CD4-positive, alpha-beta T cell treated with Interleukin-4 for 4 hours (primary cell): ENCODE measurements at regions not wholly inside any gene's neighbourhood (a gene's known extent, or its start where the extent isn't known, plus 50 kb on each side); places are given as distances from the start of the nearest gene placed in this dataset.
"Not testable (repeated sequence)": the region's sequence is repeated elsewhere in the genome, so short reads cannot be mapped to it uniquely, and the experiment has no call there.

Experiments
- DNase-seq: peaks from one replicate; pipeline ENCODE4 v3.0.0-alpha.2; 2020

- DNase-seq: no peak
Measured at GRCh38 chr1:47688461-47689296, 250.8 kb downstream of the FOXD2 start.

GRCh38 chr1:47689894-47690293, 252.1 kb downstream of the FOXD2 start:
- no peak for DNase-seq

- no peak for DNase-seq
Measured at GRCh38 chr1:47690341-47691250, 252.8 kb downstream of the FOXD2 start.

DNA sequence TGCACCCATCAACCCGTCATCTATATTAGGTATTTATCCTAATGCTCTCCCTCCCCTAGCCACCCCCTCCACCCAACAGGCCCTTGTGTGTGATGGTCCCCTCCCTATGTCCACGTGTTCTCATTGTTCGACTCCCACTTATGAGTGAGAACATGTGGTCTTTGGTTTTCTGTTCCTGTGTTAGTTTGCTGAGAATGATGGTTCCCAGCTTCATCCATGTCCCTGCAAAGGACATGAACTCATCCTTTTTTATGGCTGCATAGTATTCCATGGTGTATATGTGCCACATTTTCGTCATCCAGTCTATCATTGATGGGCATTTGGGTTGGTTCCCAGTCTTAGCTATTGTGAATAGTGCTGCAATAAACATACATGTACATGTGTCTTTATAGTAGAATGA, 253.4 kb downstream of the FOXD2 start:
- not testable (repeated sequence) for DNase-seq

- DNase-seq: no peak
Measured at GRCh38 chr1:47692196-47692595, 254.4 kb downstream of the FOXD2 start.

DNA sequence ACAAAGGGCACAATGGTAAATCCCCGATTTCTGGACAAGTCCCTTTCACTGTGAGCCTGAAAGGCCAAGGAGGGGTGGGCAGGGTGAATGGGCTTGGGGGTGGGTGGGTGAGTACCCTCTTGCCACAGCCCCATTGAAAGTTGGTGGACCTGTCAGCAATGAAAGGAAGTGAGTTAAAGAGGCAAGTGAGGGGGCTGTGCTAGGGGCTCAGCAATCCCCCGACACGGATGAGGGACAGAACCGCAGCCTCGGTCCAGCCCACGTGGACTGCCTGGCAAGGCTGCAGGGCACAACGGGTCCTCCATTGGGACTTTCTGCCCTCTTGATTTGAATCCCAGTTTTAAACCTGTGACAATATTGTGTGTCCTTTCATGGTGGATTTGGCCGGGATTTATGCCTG, 255.3 kb downstream of the FOXD2 start:
- DNase-seq: no peak

- no peak for DNase-seq
Measured at GRCh38 chr1:47694011-47694890, 256.4 kb downstream of the FOXD2 start.

- DNase-seq: no peak
Measured at GRCh38 chr1:47696404-47696736, 258.5 kb downstream of the FOXD2 start.

- no peak for DNase-seq
Measured at GRCh38 chr1:47696737-47697441, 259.0 kb downstream of the FOXD2 start.

- no peak for DNase-seq
Measured at GRCh38 chr1:47697616-47698335, 259.9 kb downstream of the FOXD2 start.

DNA sequence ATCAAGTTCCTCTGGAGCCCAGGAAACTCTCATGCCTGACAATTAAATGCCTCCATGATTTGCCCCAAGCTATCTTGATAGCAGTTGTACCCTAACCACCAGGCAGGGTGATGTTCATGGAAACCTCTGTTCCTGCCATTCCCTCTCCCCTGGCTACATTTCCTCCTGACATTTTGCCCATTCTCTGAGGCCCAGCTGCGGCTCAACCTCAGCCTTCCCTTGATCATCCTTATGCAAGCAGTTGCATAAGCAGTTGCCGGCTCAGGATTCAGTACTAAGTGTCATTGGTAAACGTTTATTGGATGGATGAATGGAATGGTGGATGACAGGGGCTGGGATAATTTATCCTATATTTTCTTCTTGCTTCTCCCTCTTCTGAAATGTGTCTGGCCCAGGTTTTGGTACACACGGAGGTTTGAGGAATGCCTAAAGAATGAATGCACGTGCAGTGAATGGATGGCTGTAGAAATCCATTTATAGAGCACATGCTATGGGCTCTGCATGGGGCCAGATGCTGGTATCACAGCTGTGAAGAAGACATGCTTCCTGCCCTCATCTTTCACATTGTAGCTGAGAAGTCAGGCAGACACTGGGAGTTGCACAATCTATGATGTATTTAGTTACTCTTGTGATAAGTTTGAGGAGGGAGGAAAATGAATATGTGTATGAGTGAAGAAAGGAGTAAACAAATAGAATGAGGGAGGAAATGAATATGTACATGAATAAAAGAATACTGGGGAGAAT, 261.8 kb downstream of the FOXD2 start:
- no peak for DNase-seq

DNA sequence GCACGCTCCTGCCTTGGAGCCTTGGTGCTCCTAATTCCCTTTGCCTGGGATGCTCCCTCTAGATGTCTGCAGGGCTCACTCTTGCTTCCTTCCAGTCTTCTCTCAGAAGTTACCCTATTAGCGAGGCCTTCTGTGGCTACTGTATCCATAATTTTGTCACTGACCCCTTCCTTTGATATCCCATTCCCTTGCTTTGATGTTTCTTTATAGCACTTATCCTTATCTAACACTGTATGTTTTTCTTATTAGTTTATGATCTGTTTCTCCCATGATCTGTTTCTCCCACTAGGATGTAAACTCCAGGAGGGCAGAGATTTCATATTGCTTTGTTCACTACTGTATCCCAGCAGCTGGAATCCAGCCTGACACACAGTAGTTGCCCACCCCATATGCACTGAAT, 263.4 kb downstream of the FOXD2 start:
- DNase-seq: no peak

DNA sequence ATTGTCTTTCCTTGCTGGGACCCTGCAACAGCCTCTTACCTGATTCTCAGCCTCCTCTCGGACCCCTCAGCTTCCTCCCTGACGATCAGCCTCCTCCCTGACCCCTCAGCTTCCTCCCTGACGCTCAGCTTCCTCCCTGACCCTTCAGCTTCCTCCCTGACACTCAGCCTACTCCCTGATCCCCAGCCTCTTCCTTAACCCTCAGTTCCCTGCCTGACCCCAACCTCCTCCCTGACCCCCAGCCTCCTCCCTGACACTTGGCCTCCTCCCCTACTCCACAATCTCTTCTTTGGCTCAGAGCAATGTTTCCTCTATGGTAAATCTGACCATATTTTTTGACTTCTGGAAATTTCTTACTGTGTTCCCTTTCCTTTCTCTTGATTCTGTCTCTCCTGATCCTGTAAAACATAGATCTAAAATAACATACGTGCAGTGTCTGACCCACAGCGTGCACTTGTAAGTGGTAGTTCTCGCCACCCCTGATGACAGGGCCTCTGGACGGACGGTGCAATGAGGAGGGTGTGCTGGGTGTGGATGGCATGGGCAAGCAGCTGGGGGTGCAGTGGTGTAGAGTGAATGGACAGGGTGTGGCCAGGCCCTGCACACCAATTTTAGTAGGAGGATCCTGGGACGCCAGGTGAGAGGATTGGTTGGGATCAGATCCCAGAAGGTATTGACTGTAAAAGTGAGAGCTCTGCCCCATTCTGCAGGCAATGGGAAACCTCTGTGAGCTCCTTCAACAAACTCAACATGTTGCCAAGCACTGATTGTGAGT, 264.1 kb downstream of the FOXD2 start:
- no peak for DNase-seq

DNA sequence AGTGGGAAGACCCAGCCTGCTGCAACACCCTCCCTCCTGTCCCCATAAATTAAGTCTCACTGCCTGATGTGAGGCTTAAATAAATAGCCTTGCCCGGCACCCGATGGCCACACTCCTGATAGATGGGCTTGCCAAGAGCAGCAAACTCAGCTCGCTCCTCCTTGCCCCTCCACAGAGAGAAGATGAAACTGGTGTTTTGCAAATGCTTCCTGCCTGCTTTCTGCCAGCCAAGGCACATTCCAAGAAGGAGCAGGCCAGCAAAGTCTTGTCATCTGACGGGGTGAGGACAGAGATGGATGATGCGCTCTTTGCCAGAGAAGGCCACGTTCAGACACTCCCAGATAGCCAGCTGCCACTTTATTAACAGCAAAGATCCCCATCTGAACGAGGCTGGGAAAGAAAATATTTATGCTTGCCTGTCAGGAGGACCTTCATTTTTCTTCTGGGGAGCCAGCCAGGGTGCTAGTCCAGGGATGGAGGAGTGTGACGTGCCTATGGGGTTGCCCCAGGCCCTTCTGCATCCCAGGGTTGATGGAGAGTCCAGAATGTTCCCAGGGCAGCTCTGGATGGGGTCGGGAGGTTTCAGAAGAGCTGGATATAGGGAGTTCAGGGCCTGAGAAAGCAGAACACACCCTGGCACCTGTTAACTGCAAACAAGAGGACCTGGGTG, 265.4 kb downstream of the FOXD2 start:
- DNase-seq: no peak

DNA sequence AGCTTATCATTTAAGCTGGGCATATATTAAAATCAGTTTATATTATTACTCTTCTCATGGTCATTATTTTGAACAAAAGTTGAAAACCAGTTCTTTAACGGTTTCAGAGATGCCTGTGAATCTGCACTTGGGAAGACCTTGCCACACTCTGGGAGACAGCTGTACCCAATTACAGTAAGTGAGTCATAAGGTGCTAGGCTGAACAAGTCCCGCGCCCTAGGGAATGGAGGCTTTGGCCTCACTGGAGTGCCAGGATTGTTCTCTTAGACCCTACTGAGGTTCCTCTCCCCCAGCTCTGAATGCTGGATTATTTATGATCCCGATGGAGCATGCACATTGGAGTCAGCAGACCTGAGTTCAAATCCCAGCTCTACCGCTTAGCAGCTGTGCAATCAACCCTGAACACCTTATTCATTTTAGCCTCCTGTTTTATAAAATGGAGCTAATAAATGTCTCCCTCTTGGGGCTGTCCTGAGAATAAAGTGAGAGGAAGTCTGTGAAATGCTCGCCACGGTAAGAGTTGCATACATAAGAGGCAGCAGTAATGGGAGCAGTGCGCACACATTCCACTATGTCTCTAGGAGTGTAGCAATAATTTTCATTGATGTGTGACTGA, 266.2 kb downstream of the FOXD2 start:
- no peak for DNase-seq

DNA sequence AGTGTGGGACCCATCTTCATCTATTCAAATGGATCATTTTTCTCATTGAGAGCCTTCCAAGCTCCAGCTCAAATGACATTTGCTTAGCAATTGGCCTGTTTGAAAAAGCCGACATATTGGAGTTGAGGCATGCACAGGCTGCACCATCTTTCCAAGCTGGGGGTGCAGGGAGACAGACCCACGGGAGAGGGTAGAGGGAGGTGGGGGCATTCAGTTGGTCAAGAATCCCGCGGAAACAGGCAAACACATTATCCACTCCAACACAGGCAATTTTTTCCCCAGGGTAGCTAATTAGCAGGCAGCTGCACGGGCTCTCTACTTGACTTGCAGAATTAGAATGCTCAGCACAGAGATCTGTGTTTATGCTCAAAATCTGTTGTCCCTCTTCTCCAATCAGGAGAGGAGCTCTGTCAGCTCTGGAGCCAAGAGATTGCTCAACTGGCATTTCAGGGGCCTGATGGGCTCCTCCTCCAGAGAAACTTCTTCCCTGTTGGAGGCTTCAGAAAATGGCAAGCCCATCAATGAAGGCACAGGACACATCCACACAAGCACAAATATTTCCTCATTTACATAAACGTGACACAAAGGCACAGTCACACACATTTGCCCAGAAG, 267.8 kb downstream of the FOXD2 start:
- DNase-seq: no peak

GRCh38 chr1:47707503-47707902, 269.7 kb downstream of the FOXD2 start:
- DNase-seq: no peak

DNA sequence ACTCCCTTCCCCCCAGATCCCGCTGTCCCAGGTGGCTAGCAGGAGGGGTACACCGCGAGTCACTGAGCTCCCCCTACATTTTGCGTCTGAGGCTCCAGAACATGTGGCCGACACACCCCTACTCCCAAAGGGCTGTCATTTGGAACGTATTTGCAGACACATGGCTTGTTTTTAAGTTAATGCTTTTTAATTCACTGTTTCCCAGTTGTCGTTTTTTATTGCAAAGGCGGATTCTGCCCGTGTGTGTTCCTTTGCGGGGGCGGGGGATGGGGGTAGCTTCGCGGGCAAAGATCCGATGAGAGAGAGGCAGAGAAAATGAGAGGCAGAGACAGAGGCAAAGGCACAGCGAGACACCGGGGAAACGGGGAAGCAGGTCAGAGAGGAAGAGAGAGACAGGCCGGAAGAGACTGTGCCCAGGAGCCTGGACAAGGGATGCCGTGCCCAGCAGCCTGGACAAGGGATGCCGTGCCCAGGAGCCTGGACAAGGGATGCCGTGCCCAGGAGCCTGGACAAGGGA, 270.2 kb downstream of the FOXD2 start:
- no peak for DNase-seq

GRCh38 chr1:47708658-47709018, 270.8 kb downstream of the FOXD2 start:
- no peak for DNase-seq
